ENCODE measurements at regions not wholly inside any gene's neighbourhood (a gene's known extent, or its start where the extent isn't known, plus 50 kb on each side); places are given as distances from the start of the nearest gene placed in this dataset.
A peak's percentile ranks its signal among the peaks of the same experiment; 100 is the strongest.

DNA sequence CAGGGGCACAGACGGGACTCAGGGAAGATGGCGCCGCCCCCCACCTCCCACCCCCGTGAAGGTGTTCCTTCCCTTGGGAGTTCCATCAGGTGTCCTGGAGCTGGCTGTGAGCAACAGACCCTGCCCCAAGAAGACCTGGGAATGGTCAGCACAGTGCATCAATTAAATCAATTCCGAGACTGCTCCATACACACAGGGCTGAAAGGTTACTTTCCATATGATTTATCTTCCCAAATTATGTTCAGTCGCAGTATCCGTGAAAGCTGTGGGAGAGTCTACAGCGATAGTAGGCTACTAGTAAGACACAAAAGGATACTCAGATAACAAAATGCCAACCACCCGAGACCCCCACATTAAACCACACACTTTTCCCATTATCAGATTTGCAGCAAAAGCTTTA is 71.8 kb upstream of the PABPC3 start:
- no peaks in the 10 kb centered on the region for H3K9me3 ChIP-seq
- H3K36me3 ChIP-seq: no peaks in the 10 kb centered on the region
- H3K4me3 ChIP-seq: no peak overlapping the region
- intact Hi-C loops (cut with DNase I): no loop called here
- ATAC-seq (no peak), DNase-seq (no peak)
- WGBS, 2 donors: 72% methylated on average over 9 of the region's 9 CpGs
- no peaks in the 10 kb centered on the region for H3K4me1 ChIP-seq
- no peak overlapping the region for H3K27ac ChIP-seq
- H3K27me3 ChIP-seq: peaks cover 0 to 32% (median 26%) of the 10 kb centered on the region in 7 donors
- TF ChIP-seq, protein P1, sequence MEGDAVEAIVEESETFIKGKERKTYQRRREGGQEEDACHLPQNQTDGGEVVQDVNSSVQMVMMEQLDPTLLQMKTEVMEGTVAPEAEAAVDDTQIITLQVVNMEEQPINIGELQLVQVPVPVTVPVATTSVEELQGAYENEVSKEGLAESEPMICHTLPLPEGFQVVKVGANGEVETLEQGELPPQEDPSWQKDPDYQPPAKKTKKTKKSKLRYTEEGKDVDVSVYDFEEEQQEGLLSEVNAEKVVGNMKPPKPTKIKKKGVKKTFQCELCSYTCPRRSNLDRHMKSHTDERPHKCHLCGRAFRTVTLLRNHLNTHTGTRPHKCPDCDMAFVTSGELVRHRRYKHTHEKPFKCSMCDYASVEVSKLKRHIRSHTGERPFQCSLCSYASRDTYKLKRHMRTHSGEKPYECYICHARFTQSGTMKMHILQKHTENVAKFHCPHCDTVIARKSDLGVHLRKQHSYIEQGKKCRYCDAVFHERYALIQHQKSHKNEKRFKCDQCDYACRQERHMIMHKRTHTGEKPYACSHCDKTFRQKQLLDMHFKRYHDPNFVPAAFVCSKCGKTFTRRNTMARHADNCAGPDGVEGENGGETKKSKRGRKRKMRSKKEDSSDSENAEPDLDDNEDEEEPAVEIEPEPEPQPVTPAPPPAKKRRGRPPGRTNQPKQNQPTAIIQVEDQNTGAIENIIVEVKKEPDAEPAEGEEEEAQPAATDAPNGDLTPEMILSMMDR (IDR thresholded peaks at IDR 0.05): no peak

- 74 to 86% methylated on average over 9 of the region's 9 CpGs for WGBS, 2 donors
- intact Hi-C loops (cut with DNase I): no loop called here
These were observed 63.8 kb upstream of the PABPC3 start for GRCh38 chr13:25032160-25032559.

DNA sequence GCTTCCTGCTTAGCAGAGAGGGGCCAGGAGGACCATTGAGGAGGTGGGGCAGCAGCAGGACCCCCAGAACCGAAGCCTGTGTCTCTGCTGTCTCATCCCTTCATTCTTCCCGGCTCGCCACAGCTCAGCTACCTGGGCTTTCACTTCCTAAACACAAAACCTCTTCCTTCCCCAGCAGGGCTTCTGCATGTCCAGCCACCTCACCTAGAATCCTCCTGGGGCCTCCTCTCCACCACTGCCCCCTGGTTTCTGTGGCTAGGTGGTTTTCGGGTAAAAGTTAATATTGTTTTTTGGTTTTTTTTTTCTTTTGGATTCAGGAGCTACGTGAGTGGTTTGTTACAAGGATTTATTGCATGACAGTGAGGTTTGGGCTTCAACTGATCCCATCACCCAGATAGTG is 61.8 kb upstream of the PABPC3 start:
- 79 to 84% methylated on average over 5 of the region's 5 CpGs for WGBS, 2 donors
- no peaks in the 10 kb centered on the region for H3K4me1 ChIP-seq
- DNase-seq (no peak), ATAC-seq (no peak)
- intact Hi-C loops (cut with DNase I): no loop called here
- TF ChIP-seq, protein P1 (IDR thresholded peaks at IDR 0.05): no peak
- no peak overlapping the region for H3K27ac ChIP-seq
- H3K27me3 ChIP-seq: peaks cover 0 to 55% (median 32%) of the 10 kb centered on the region in 7 donors
- H3K4me3 ChIP-seq: no peak overlapping the region
- H3K9me3 ChIP-seq: no peaks in the 10 kb centered on the region
- no peaks in the 10 kb centered on the region for H3K36me3 ChIP-seq

More at GRCh38 chr13:25032160-25032559, 63.8 kb upstream of the PABPC3 start:
- peaks cover 0 to 47% (median 24%) of the 10 kb centered on the region in 7 donors for H3K27me3 ChIP-seq
- H3K36me3 ChIP-seq: no peaks in the 10 kb centered on the region
- no peak overlapping the region for H3K4me3 ChIP-seq
- no peak for ATAC-seq
- DNase-seq: no peak
- TF ChIP-seq, protein P1 (IDR thresholded peaks at IDR 0.05): no peak
- no peak overlapping the region for H3K27ac ChIP-seq
- no peaks in the 10 kb centered on the region for H3K9me3 ChIP-seq
- no peaks in the 10 kb centered on the region for H3K4me1 ChIP-seq

GRCh38 chr13:25037057-25037813 is 58.7 kb upstream of the PABPC3 start:
- H3K27me3 ChIP-seq: peaks cover 0 to 65% (median 43%) of the 10 kb centered on the region in 7 donors
- H3K27ac ChIP-seq: no peak overlapping the region
- TF ChIP-seq, protein P1 (IDR thresholded peaks at IDR 0.05): peak; percentile 45 to 81 (median 76)
- ATAC-seq (peak in 6 of 8 donors; percentile 61 to 77 (median 65)), DNase-seq (peak in 1 of 2 donors; percentile 50)
- H3K4me1 ChIP-seq: no peaks in the 10 kb centered on the region
- no peaks in the 10 kb centered on the region for H3K9me3 ChIP-seq
- H3K36me3 ChIP-seq: no peaks in the 10 kb centered on the region
- intact Hi-C loops (cut with DNase I): loop anchor here in 6 of 10 donors (2.0 to 5.0 kb wide), 3 partner anchors 30 to 40 kb away; no protein-coding TSS in a partner anchor
- H3K4me3 ChIP-seq: no peak overlapping the region
- WGBS, 2 donors: 33 to 34% methylated on average over 12 of the region's 12 CpGs

All from heart right ventricle (tissue), 16 donors.